Urothelium cell line (cell line): ENCODE measurements at regions not wholly inside any gene's neighbourhood (a gene's known extent, or its start where the extent isn't known, plus 50 kb on each side); places are given as distances from the start of the nearest gene placed in this dataset.
"Not testable (repeated sequence)": the region's sequence is repeated elsewhere in the genome, so short reads cannot be mapped to it uniquely, and the experiment has no call there.

ENCODE experiments used
- DNase-seq: peaks from one replicate; pipeline ENCODE4 v3.0.0; 2011; ENCODE audit warnings: low spot score, mixed read lengths
- FAIRE-seq: peaks from 2 replicates; lab custom pipeline; 2011; peaks lifted over from hg19 to GRCh38; lab: Jason Lieb, UNC

DNA sequence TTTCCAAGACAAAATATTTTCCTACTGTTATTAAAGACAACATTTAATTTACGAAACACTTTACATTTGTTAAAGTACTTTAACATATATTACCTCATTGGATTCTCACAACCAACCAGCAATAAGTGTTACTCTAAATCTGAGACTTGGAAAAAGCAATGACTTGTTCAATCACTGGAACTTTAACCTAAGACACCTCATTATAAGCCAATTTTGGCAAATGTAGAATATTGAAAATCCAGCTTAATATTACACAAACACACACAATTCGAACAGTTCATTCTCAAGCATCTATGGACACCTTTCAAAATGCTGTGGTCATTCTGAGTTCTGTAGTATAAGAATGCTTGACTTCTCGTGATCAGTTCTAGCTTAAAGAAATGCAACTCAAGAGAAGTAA, 619.4 kb upstream of the CHAC2 start:
- no peak for DNase-seq
- no peak for FAIRE-seq

DNA sequence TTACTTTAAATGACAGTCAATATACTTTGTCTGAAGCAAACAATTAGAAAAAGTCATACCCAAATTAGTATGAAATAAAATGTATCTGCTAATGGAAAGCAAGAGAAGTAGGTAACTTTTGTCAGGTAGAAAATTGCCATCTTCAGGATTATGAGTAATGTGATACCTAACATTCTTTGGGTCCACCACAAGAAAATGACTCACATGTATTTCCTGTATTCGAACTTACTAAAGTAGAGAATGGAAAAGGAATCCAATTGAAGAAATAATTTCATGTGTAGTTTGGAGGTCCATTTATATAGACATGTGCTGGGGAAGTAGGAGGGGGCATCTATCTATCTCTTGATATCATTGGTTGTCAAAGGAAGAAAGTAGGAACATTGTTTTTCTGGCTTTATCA, 636.2 kb upstream of the CHAC2 start:
- FAIRE-seq (peak; percentile 5), DNase-seq (peak; percentile 49)

DNA sequence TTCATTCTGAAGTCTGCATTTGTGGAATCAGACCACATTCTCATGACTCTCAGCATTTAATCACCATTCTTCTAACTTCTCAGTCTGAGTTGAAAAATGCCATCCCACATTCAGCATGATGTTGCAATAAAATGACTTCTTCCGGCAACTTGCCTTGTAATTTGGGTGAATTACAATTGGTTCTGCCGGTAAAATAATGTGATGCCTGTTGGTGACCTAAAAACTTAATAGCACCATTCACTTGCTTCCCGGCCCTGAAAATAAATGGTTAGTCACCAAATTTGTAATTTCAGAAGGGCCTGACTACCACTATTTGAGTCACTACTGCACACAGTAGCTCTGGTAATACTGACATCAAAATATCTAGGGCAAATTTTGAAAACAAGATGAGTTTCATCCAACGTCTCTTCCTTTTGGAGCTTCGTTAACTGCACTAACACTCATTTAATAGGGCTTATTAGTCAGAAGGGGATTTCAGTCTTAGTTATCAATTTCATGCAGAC, 637.1 kb upstream of the CHAC2 start:
- DNase-seq: peak; percentile 6
- FAIRE-seq: no peak

DNA sequence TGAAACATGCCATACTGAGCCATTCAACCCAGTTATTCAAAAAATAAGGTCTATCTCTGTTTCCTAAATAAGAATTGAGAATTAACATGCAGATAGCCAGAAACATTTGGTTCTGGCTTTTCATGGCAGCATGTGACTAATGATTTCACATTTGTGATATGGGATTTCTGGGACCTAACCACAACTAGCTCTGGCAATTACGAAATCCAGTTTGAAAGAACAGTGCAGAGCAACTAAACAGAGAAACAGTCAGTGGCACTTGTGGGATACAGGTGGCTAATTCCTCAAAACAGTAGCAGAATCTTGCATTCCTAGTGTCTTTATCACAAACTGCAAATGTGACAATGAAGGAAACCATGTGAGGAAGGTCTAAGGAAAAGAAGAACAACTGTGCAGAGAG, 637.8 kb upstream of the CHAC2 start:
- peak; percentile 62 for DNase-seq
- FAIRE-seq: peak; percentile 74

DNA sequence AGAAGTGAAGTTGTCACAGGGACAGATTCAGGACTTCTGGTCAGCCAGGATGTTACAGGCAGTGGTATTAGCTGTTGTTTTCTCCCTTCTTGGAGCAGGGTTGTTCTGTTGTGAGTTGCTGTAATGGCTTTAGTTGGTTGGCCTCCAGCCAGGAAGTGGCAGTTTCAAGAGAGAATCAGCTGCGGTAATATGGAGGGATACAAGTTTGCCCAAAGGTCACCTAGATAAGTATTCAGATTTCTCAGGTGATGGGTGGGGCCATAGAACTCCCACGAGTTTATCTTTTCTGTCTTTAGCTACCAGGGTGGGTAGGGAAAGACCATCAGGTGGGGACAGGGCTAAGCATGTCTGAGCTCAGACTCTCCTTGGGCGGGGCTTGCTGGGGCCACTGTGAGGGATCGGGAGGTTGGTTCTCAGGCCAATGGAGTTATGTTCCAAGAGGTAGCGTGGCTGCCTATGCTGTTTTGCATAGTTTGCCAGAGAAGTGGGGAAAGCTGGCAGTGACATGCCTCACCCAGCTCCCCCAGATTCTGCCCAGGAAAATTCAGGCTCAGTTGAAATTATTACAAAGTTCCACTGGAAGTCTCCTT, 640.4 kb upstream of the CHAC2 start:
- FAIRE-seq: peak; percentile 40
- no peak for DNase-seq

DNA sequence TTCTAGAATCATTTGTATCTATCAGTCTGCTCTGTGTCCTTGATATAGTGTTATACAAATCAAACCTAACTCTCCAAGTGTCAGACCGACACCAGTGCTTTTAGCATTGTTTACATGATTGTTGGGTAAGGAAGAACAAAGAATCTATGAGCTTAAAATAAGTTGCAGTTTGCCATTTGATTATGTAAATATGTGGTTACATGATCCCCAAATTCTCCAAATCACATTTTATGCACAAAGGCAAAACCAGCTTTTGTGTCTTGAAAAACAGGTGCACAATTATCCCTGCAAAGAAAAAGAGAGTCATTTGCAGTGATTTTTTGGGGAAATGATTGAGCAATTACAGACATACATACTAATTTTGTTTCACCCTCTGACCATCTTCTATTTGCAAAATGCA, 652.6 kb upstream of the CHAC2 start:
- no peak for FAIRE-seq
- no peak for DNase-seq

DNA sequence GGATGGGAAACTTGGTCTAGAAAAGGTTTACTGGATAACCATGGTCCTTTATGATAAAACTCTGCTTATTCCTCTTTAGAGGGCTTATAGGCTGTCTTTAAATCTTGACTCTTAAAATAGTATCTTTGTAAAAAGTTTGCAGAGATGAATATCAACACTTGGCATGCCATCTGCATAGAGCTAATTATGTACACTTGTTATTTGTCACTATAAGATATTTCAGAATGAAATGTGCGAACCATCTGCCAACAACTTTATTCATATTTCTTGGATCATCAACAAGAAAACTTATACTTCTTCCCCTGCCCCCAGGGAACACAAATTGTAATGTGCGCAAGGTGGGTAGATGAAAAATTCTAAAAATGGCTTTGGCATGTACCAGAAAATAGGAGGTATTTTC, 653.0 kb upstream of the CHAC2 start:
- DNase-seq: no peak

DNA sequence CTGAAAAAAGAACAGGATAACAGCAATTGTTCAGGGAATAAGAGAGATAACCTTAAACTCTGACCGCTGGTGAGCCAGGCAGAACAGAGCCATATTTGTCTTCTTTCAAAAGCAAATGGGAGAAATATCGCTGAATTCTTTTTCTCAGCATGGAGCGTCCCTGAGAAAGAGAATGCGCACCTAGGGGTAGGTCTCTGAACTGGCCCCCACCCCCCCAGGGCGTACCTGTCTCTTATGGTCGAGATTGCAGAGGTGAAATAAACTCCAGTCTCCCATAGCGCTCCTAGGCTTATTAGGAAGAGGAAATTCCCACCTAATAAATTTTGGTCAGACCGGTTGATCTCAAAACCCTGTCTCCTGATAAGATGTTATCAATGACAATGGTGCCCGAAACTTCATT, 655.2 kb upstream of the CHAC2 start:
- FAIRE-seq: not testable (repeated sequence)

More for the DNA sequence above, 653.0 kb upstream of the CHAC2 start:
- FAIRE-seq: no peak

DNA sequence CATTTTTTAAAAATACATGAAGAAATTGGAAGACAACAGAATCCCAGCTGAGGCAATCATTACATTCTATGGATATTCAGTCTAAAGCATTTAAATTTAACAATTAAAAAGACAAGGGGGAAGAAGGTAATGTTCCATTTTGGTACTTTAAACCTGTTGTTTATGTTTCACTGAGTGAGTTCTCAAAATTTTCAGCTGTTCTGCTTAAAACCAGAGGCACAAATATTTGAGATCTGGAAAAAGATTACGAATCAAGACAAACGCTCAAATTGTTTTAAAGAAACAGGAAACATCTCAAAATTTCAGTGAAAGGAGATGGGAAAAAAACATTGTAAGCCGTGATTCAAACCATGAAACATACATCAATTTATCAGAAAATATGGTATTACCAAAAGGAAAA, 656.2 kb upstream of the CHAC2 start:
- DNase-seq (no peak), FAIRE-seq (no peak)

More for the DNA sequence above, 655.2 kb upstream of the CHAC2 start:
- DNase-seq: not testable (repeated sequence)

DNA sequence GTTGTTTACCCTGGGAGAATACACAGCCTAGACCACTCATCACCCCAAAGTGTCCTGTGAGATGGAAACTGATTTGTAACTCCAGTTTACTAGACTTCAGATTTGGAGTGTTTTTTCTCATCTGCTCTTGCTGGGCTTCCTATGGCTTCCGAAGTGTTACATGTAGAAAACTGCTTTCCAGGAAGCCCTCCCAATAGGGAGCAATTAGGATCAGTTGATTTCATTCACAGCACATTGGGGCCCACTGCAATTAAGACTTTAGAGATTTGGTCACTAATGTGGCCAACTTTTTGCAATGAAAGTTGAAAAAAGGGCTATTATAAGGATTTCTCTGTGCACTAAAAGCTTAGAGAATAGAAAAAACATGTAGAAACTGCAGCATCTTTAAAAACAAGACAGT, 656.6 kb upstream of the CHAC2 start:
- FAIRE-seq (no peak), DNase-seq (no peak)

DNA sequence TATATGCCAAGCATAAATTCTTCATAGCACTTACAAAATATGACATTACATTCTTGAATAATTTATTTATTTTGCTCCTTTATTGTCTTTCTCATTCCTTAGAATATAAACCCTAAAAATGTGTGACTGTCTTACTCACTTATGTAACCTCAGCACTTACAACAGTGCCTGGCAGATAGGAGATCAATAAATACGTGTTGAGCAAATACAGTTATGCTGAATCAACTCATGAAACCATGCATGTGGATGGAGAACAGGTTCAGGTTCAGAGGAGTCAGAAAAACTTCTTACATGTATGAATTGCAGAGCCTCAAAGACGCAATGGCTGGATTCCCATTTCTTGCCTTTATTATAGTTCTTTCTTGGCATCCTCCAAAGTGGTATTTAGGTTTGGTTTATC, 659.4 kb upstream of the CHAC2 start:
- FAIRE-seq (no peak), DNase-seq (no peak)

DNA sequence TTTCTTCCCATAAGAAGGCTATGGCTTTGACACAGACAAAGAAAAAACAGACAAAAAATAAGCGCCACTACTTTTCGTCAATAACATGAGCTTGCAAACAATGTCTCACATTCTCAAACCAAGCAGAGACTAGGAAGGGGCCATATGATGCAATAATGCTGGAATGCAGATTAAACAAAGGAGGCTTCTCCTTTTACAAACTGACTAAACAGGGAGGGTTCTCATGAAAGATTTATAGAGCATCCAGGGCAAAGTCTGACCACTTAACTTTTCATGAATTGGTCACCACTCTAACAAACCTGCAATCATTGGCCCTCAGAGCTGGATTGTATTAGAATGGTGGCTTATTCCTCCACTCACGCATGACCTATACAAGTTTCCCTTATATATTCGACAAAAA, 663.3 kb upstream of the CHAC2 start:
- DNase-seq (peak; percentile 67), FAIRE-seq (no peak)

DNA sequence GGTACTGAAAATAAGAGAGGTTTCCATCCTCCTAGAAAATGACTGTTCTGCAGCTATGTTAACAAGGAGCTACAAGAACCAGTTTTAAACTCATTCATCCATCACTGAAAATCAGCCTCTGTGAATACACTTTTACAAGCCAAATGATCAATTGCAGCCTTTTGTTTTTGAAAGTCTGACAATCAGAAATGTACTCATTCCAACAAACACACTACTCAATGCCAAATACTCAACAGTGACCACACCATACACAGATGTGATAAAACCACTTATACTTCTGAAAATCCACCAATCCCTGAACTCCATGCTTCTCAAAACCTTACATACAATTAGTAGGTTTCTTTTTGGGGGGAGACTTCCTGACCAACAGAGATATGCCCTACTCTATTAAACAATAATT, 663.9 kb upstream of the CHAC2 start:
- FAIRE-seq (no peak), DNase-seq (no peak)

DNA sequence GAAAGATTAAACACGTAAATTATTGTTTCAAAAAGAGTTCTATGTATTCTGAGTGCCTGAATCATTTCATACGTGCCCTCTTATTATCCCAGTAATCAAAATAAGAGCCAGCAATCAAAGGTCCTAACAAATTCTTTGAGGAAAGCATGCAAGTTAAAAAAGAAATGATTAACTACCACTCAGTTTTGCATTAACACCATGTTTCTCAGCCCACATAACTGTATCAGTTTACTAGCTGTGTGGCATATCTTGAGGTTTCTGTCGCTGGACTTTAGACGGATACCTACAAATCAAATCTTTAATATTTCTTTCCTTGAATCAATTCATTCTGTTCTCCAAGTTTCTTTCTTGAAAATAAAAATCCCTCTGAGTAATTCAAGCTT, 668.9 kb upstream of the CHAC2 start:
- no peak for DNase-seq
- FAIRE-seq: no peak

DNA sequence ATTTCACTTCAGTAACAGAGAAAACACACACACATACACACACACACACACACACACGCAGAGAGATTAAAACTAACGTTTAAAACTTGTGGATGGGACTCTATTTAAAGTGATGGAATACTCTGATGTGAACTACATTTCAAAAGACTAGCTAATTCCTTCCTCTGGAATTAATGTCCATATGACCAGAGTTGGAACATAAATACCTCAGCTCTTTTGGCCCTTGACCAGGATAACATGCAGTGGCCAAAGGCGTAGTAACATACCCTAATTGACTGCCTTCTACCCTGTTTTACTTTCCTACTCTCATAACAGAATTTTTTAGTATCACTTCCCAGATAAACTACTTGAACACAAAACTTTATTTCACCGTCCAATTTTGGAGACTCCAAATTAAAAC, 671.3 kb upstream of the CHAC2 start:
- FAIRE-seq: no peak
- no peak for DNase-seq

DNA sequence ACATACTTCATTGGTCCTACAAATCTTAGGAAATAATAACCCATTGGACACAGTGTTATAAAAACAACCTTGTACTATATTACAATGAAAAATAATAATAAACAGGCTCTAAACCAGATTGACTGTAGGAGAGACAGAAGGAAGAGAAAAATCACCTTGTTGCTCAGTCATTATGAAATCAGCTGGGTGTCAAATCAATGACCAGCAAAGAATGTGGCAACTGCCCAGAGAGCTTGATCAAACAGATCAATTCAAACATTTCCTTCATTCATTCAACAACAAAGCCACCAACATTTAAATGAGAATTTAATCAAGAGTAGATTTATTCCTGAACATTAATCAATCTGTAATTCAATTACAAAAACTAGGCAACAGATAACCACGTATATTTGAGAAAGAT, 671.9 kb upstream of the CHAC2 start:
- FAIRE-seq (no peak), DNase-seq (no peak)

DNA sequence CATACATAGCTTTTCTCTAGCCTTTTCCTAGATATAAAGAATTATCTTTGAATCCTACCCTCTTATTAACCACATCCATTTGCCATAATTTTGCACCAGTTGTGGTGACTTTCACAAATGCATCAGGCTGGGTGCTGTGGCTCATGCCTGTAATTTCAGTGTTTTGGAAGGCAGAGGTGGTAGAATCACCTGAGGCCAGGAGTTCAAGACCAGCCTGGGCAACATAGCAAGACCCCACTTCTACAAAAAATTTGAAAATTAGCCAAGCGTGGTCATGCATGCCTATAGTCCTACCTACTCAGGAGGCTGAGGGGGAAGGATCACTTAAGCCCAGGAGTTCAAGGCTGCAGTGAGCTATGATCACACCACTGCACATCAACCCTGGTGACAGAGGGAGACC, 672.4 kb upstream of the CHAC2 start:
- DNase-seq: no peak
- FAIRE-seq: no peak

DNA sequence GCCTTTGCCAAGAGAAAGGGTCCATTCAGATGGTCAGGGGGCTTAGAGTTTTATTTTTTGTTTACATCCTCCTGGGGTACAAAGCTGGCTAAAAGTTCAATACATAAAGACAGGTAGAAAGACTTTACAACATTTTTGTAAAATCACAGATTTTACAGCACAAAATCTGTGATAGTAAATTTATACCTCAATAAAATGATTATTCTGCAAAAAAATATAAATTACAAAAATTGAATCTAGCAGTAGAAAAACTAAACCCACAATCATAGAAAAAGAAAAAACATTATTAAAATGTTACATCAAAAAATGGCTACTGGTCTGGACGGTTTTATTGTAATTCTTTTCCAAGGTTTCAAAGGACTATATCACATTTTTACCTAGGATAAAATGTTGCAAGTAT, 674.2 kb upstream of the CHAC2 start:
- DNase-seq (no peak), FAIRE-seq (no peak)

DNA sequence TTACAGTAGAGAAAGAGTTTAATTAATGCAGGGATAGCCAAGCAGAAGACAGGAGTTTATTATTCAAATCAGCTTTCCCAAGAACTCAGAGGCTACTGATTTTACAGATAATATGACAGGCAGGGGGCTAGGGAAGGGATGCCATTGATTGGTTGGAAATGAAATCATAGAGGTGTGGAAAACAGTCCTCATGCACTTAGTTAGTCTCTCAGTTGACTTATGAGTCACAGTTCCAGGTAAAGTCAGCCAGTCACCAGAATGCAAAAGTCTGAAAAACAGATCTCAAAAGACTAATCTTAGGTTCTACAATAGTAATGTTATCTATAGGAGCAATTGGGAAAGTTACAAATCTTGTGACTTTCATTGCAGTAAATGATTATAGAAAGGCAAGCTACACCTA, 676.4 kb upstream of the CHAC2 start:
- FAIRE-seq (no peak), DNase-seq (no peak)

DNA sequence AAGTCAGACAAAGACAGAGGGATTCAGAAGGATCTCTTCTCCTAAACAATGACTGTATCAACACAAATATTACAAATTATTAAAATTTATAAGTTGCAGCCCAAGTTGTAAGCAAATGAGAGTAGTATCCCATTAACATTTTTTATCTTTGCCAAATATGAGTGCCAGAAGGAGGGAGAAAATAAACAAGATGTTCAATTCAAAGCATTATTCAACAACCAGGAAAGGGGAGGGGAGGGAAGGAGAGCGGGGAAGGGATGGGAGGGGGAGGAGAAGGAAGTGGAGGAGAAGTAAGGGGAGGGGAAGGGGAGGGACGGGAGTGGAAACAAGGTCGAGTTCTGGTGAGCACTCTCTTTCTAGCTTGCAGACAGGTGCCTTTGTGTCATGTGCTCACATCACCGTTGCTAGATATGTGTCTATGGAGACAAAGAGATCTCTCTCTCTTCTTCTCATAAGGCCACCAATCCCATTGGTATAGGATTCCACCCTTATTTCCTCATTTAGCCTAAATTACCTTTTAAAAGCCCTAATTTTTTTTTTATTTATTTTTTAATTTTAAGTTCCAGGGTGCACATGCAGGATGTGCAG, 679.6 kb upstream of the CHAC2 start:
- DNase-seq (peak; percentile 14), FAIRE-seq (peak; percentile 83)

DNA sequence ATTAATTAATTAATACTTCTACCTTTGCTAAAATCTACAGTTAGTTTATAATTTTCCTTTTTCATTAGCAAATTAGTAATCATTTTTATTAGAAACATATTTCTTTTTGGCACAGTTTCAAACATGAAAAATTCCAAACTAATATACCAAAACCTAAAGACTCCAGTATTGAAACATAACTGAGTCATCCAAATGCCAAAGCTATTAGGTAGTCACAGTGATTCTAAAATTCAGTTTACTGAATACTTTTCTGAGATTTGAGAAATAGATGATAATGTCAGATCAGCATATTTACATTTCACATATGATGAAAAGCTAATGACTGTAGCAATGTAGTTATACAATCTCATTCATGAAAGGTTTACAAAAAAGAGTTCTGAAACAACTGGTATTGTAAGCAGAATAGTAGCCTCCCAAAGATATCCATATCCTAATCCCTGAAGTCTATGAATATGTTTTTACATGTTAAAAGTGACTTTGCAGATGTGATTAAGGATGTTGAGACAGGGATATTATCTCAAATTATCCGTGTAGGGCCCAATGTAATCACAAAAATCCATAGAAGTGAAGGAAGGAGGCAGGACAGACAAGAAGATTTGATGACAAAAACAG, 680.2 kb upstream of the CHAC2 start:
- DNase-seq (peak; percentile 13), FAIRE-seq (no peak)

DNA sequence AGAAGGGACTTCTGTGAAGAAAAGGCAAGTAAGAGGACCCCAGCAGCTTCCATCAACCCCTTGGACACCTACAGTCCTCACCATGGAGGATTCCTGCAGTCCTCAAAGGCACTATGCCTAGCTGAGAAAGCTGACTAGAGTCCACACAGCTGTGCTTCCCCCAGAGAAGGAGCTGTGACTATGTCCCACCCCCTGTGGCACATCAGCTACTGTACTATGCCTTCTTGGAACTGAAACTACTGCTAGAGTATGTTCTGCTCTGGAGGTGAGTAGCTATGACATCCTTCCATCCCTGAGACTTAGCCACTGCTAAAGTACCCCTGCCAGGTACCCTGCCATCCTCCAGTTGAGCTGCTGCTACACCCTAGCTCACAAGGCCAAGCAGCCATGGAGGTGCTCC, 690.2 kb upstream of the CHAC2 start:
- FAIRE-seq (no peak), DNase-seq (no peak)

DNA sequence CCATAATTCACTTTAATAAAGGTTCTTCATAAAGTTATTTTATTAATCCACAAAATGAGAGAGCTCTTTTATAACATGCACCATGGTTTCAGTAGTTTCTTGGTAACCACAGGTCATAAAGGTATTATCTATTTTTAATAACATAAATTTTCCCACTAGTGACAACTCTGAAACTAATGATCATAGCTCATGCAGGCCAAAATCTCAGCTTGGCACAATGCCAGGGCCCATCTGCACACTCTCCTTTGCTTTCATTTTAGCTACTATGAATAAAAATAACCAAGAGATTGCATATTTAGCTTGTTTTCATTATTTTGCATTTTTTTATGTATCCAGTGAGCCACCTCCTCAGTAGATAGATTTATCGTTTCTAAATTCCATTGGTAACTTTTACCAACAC, 691.8 kb upstream of the CHAC2 start:
- FAIRE-seq: no peak

More for the DNA sequence above, 691.8 kb upstream of the CHAC2 start:
- no peak for DNase-seq
